ENCODE measurements at regions not wholly inside any gene's neighbourhood (a gene's known extent, or its start where the extent isn't known, plus 50 kb on each side); places are given as distances from the start of the nearest gene placed in this dataset.
"Not testable (repeated sequence)": the region's sequence is repeated elsewhere in the genome, so short reads cannot be mapped to it uniquely, and the experiment has no call there.

DNA sequence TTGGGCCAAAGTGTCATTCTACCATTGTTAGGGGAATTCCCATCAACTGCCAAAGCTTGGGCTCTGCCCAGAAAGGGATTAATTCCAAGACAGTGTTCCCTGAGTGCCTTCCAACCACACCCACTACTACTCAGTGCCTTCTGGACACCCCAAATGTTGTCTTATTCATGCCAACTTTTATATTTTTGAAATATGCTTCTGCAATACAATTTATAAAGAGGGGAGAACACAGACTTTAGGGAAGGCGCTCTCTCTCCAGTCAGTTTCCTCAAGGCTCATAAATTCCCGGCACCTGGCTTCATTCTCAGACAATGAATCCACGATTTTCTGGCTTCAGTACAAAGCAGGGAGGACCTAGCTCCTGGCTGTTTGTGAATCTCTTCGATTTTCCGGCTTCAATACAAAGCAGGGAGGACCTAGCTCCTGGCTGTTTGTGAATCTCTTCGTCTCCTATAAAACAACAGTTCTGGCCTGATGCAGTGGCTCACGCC is 120.1 kb upstream of the MYO10 start:
- no peaks in the 10 kb centered on the region for H3K4me1 Mint-ChIP-seq (ENCODE audit: low read depth)
- H3K27ac ChIP-seq (ENCODE audit: low read depth in 1 of 2, low read length in 2 of 2) = no peak overlapping the region
- no peaks in the 10 kb centered on the region for H3K36me3 ChIP-seq (ENCODE audit: insufficient read depth, low read length)
- no peaks in the 10 kb centered on the region for H3K9me3 Mint-ChIP-seq
- H3K4me1 ChIP-seq (ENCODE audit: insufficient read depth, low read length) = no peaks in the 10 kb centered on the region
- CTCF ChIA-PET = no interaction called here
- no peak overlapping the region for H3K27ac Mint-ChIP-seq
- TF ChIP-seq, protein P1, sequence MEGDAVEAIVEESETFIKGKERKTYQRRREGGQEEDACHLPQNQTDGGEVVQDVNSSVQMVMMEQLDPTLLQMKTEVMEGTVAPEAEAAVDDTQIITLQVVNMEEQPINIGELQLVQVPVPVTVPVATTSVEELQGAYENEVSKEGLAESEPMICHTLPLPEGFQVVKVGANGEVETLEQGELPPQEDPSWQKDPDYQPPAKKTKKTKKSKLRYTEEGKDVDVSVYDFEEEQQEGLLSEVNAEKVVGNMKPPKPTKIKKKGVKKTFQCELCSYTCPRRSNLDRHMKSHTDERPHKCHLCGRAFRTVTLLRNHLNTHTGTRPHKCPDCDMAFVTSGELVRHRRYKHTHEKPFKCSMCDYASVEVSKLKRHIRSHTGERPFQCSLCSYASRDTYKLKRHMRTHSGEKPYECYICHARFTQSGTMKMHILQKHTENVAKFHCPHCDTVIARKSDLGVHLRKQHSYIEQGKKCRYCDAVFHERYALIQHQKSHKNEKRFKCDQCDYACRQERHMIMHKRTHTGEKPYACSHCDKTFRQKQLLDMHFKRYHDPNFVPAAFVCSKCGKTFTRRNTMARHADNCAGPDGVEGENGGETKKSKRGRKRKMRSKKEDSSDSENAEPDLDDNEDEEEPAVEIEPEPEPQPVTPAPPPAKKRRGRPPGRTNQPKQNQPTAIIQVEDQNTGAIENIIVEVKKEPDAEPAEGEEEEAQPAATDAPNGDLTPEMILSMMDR (IDR thresholded peaks at IDR 0.05) = no peak
- intact Hi-C loops (cut with DNase I, micrococcal nuclease) = no loop called here
- no peaks in the 10 kb centered on the region for H3K27me3 ChIP-seq (ENCODE audit: control insufficient read depth in 1 of 2, insufficient read depth in 2 of 2, low read length in 2 of 2)
- no peak overlapping the region for H3K4me3 Mint-ChIP-seq
- DNase-seq (no peak), ATAC-seq (ENCODE audit: poor library complexity) (no peak)
- no peaks in the 10 kb centered on the region for H3K36me3 Mint-ChIP-seq (ENCODE audit: low read depth)
- no peak overlapping the region for H3K4me3 ChIP-seq (ENCODE audit: low read length)
- POLR2A ChIA-PET = no interaction called here
- H3K27me3 Mint-ChIP-seq = peaks cover 5% of the 10 kb centered on the region
- peaks cover 0 to 3% of the 10 kb centered on the region in 2 experiments for H3K9me3 ChIP-seq (ENCODE audit: control insufficient read depth in 1 of 2, insufficient read depth in 1 of 2, low read length in 2 of 2)

DNA sequence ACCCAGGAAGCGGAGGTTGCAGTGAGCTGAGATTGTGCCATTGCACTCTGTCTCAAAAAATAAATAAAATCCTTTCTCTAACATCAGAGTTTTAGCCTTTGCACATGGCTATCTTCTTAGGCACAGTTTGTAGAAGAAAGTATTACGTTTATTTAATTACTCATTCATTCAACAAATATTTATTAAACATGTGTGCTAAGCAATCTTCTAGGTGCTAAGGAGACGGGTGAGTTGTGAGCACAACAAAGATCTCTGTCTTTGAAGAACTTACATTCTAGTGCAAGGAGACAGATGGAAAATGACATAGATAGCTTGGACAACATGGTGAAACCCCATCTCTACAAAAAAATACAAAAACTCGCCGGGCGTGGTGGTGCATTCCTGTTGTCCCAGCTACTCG is 122.3 kb upstream of the MYO10 start:
- intact Hi-C loops (cut with DNase I, micrococcal nuclease) = no loop called here
- H3K36me3 ChIP-seq (ENCODE audit: insufficient read depth, low read length) = no peaks in the 10 kb centered on the region
- POLR2A ChIA-PET = no interaction called here
- H3K9me3 ChIP-seq (ENCODE audit: control insufficient read depth in 1 of 2, insufficient read depth in 1 of 2, low read length in 2 of 2) = peaks cover 0 to 8% of the 10 kb centered on the region in 2 experiments
- H3K27ac Mint-ChIP-seq = no peak overlapping the region
- no peak for ATAC-seq (ENCODE audit: poor library complexity)
- CTCF ChIA-PET = no interaction called here
- no peaks in the 10 kb centered on the region for H3K36me3 Mint-ChIP-seq (ENCODE audit: low read depth)
- no peak overlapping the region for H3K27ac ChIP-seq (ENCODE audit: low read depth in 1 of 2, low read length in 2 of 2)
- H3K4me1 Mint-ChIP-seq (ENCODE audit: low read depth) = no peaks in the 10 kb centered on the region
- DNase-seq = no peak
- H3K4me3 Mint-ChIP-seq = no peak overlapping the region
- no peaks in the 10 kb centered on the region for H3K9me3 Mint-ChIP-seq
- no peaks in the 10 kb centered on the region for H3K27me3 ChIP-seq (ENCODE audit: control insufficient read depth in 1 of 2, insufficient read depth in 2 of 2, low read length in 2 of 2)
- no peaks in the 10 kb centered on the region for H3K4me1 ChIP-seq (ENCODE audit: insufficient read depth, low read length)
- H3K27me3 Mint-ChIP-seq = peaks cover 5% of the 10 kb centered on the region
- no peak overlapping the region for H3K4me3 ChIP-seq (ENCODE audit: low read length)
- TF ChIP-seq, protein P1 (IDR thresholded peaks at IDR 0.05) = no peak

DNA sequence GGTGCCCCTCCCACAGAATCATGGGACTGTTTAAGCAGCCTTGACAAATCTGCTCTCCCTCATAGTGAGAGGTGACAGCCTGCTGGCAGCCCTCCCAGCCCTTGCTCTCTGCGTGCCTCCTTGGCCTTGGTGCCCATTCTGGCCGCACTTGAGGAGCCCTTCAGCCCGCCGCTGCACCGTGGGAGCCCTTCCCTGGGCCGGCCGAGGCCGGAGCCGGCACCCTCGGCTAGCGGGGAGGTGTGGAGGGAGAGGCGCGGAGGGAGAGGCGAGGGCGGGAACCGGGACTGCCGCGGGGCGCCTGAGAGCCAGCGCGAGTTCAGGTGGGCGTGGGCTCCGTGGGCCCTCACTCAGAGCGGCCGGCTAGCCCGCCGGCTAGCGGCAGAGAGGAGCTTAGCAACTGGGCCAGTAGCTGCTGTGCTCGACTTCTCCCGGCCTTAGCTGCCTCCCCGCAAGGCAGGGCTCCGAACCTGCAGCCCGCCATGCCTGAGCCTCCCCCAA is 125.9 kb upstream of the MYO10 start:
- H3K4me1 ChIP-seq (ENCODE audit: insufficient read depth, low read length) = no peaks in the 10 kb centered on the region
- H3K4me1 Mint-ChIP-seq (ENCODE audit: low read depth) = no peaks in the 10 kb centered on the region
- no peaks in the 10 kb centered on the region for H3K36me3 Mint-ChIP-seq (ENCODE audit: low read depth)
- no peak overlapping the region for H3K4me3 ChIP-seq (ENCODE audit: low read length)
- no peaks in the 10 kb centered on the region for H3K27me3 ChIP-seq (ENCODE audit: control insufficient read depth in 1 of 2, insufficient read depth in 2 of 2, low read length in 2 of 2)
- H3K36me3 ChIP-seq (ENCODE audit: insufficient read depth, low read length) = no peaks in the 10 kb centered on the region
- ChIA-PET POLR2A (no interaction called here), CTCF (no interaction called here)
- ATAC-seq (ENCODE audit: poor library complexity) (no peak), DNase-seq (peak in 1 of 14 experiments; percentile 3)
- H3K27ac Mint-ChIP-seq = no peak overlapping the region
- intact Hi-C loops (cut with DNase I, micrococcal nuclease) = no loop called here
- peaks cover 0 to 8% of the 10 kb centered on the region in 2 experiments for H3K9me3 ChIP-seq (ENCODE audit: control insufficient read depth in 1 of 2, insufficient read depth in 1 of 2, low read length in 2 of 2)
- H3K9me3 Mint-ChIP-seq = no peaks in the 10 kb centered on the region
- no peak overlapping the region for H3K27ac ChIP-seq (ENCODE audit: low read depth in 1 of 2, low read length in 2 of 2)
- H3K27me3 Mint-ChIP-seq = peaks cover 3% of the 10 kb centered on the region
- TF ChIP-seq, protein P1 (IDR thresholded peaks at IDR 0.05) = no peak
- H3K4me3 Mint-ChIP-seq = no peak overlapping the region

DNA sequence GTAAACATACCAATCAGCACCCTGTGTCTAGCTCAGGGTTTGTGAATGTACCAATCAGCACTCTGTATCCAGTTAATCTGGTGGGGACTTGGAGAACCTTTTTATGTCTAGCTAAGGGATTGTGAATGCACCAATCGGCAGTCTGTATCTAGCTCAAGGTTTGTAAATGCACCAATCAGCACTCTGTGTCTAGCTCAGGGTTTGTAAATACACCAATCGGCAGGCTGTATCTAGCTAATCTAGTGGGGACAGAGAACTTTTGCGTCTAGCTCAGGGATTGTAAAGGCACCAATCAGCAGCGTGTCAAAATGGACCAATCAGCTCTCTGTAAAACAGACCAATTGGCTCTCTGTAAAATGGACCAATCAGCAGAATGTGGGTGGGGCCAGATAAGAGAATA is 126.7 kb upstream of the MYO10 start:
- intact Hi-C loops (cut with DNase I, micrococcal nuclease); H3K36me3 ChIP-seq (ENCODE audit: insufficient read depth, low read length); H3K27me3 ChIP-seq (ENCODE audit: control insufficient read depth in 1 of 2, insufficient read depth in 2 of 2, low read length in 2 of 2); DNase-seq; H3K4me1 ChIP-seq (ENCODE audit: insufficient read depth, low read length); H3K4me1 Mint-ChIP-seq (ENCODE audit: low read depth); H3K27ac Mint-ChIP-seq; ATAC-seq (ENCODE audit: poor library complexity); H3K27me3 Mint-ChIP-seq; H3K27ac ChIP-seq (ENCODE audit: low read depth in 1 of 2, low read length in 2 of 2); H3K9me3 ChIP-seq (ENCODE audit: control insufficient read depth in 1 of 2, insufficient read depth in 1 of 2, low read length in 2 of 2); POLR2A ChIA-PET; H3K9me3 Mint-ChIP-seq; H3K4me3 ChIP-seq (ENCODE audit: low read length); H3K4me3 Mint-ChIP-seq; CTCF ChIA-PET; H3K36me3 Mint-ChIP-seq (ENCODE audit: low read depth): not testable (repeated sequence)
